Stomach (tissue), 4 donors: ENCODE measurements at regions not wholly inside any gene's neighbourhood (a gene's known extent, or its start where the extent isn't known, plus 50 kb on each side); places are given as distances from the start of the nearest gene placed in this dataset.

Source experiments
- CTCF ChIP-seq, 7 experiments: fragments of 450-650 bp in 4 of 7; fragments of 200-600 bp in 3 of 7; sonication (generic) in 3 of 7; IDR thresholded peaks; one replicate each; pipeline ENCODE4 v1.5.1; 2016 to 2019; ENCODE audit warnings: antibody characterized with exemption in 7 of 7, control low read depth in 2 of 7, mild to moderate bottlenecking in 1 of 7
- EP300 ChIP-seq: sonication (generic); formaldehyde crosslinking; IDR thresholded peaks from one replicate; pipeline ENCODE4 v1.6.1; 2017; ENCODE audit warnings: antibody characterized with exemption
- POLR2A ChIP-seq, 4 donors: fragments of 450-650 bp; IDR thresholded peaks; one replicate each; pipeline ENCODE4 v1.6.1; 2016; ENCODE audit warnings: antibody characterized with exemption in 4 of 4, control low read depth in 2 of 4, mild to moderate bottlenecking in 1 of 4, moderate library complexity in 1 of 4
- POLR2AphosphoS5 ChIP-seq, 3 donors: sonication (generic); formaldehyde crosslinking; IDR thresholded peaks; one replicate each; pipeline ENCODE4 v1.6.1; 2016; ENCODE audit warnings: antibody characterized with exemption in 3 of 3

GRCh38 chr4:38466401-38466800 lies 197.6 kb upstream of the KLF3 start:
- no peak for TF ChIP-seq CTCF (IDR thresholded peaks at IDR 0.05)
- TF ChIP-seq POLR2A (IDR thresholded peaks at IDR 0.05) = no peak
- no peak for TF ChIP-seq EP300
- no peak for TF ChIP-seq POLR2AphosphoS5 (IDR thresholded peaks at IDR 0.05)
